Testis (tissue), 2 donors: ENCODE measurements at regions not wholly inside any gene's neighbourhood (a gene's known extent, or its start where the extent isn't known, plus 50 kb on each side); places are given as distances from the start of the nearest gene placed in this dataset.

Source experiments
- POLR2A ChIP-seq: fragments of 450-650 bp; IDR thresholded peaks from one replicate; pipeline ENCODE4 v1.6.1; 2017; ENCODE audit warnings: antibody characterized with exemption, mild to moderate bottlenecking, moderate library complexity
- TF ChIP-seq, protein P1 (sequence below), 3 experiments: fragments of 450-650 bp in 2 of 3; fragments of 200-600 bp in 1 of 3; sonication (generic) in 1 of 3; IDR thresholded peaks; one replicate each; pipeline ENCODE4 v1.5.1; 2016 to 2019; ENCODE audit warnings: antibody characterized with exemption in 3 of 3, mild to moderate bottlenecking in 2 of 3, moderate library complexity in 1 of 3

DNA sequence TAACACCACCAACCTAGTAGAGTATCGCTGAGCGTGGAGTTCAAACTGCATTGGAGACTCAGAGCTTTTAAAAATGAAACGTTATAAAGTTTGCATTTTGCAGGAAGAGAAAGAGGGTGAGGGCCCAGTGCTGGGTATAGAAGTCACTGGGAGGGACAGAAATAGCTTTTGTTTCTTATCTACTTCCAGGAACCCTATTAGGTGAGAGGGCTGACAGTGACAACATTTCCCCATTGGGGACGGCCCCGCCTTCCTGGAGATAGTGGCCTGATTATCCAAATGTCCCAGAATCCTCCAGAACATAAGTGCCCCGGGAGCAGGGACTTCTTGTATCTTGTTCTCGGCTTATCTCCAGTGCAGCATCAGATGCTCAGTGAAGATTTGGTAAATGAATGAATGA is 574.9 kb downstream of the PTPRU start:
- TF ChIP-seq POLR2A, result no peak
- TF ChIP-seq, protein P1, sequence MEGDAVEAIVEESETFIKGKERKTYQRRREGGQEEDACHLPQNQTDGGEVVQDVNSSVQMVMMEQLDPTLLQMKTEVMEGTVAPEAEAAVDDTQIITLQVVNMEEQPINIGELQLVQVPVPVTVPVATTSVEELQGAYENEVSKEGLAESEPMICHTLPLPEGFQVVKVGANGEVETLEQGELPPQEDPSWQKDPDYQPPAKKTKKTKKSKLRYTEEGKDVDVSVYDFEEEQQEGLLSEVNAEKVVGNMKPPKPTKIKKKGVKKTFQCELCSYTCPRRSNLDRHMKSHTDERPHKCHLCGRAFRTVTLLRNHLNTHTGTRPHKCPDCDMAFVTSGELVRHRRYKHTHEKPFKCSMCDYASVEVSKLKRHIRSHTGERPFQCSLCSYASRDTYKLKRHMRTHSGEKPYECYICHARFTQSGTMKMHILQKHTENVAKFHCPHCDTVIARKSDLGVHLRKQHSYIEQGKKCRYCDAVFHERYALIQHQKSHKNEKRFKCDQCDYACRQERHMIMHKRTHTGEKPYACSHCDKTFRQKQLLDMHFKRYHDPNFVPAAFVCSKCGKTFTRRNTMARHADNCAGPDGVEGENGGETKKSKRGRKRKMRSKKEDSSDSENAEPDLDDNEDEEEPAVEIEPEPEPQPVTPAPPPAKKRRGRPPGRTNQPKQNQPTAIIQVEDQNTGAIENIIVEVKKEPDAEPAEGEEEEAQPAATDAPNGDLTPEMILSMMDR (IDR thresholded peaks at IDR 0.05), result no peak
